Gastrocnemius medialis (tissue), 4 donors: ENCODE measurements at regions not wholly inside any gene's neighbourhood (a gene's known extent, or its start where the extent isn't known, plus 50 kb on each side); places are given as distances from the start of the nearest gene placed in this dataset.

Experiments used
- ATAC-seq, 2 donors: fragments of 150-250 bp; one replicate each; pipeline ENCODE4 v1.9.1; 2016
- DNase-seq, 2 donors: peaks; one replicate each; pipeline ENCODE4 v3.0.0-alpha.2; 2019
- H3K27ac ChIP-seq, 4 donors: fragments of 200-600 bp; sonication (generic); 1 replicate in 1 of 4; 2 replicates in 3 of 4; pipeline ENCODE4 v1.5.1; 2016 to 2018; ENCODE audit warnings: mild to moderate bottlenecking in 2 of 4, moderate library complexity in 1 of 4
- H3K27me3 ChIP-seq, 3 donors: fragments of 200-600 bp; sonication (generic) in 2 of 3; 1 replicate in 1 of 3; 2 replicates in 2 of 3; pipeline versions ENCODE4 v1.5.1 to v1.6.0; 2016 to 2019; ENCODE audit warnings: mild to moderate bottlenecking in 1 of 3, moderate library complexity in 1 of 3
- H3K36me3 ChIP-seq, 2 donors: fragments of 200-600 bp; sonication (generic) in 1 of 2; one replicate each; pipeline ENCODE4 v1.5.1; 2017 to 2018
- H3K4me1 ChIP-seq, 2 donors: fragments of 200-600 bp; sonication (generic) in 1 of 2; one replicate each; pipeline ENCODE4 v1.5.1; 2016 to 2017; ENCODE audit warnings: mild to moderate bottlenecking in 2 of 2
- H3K4me3 ChIP-seq, 4 donors: fragments of 200-600 bp; sonication (generic) in 3 of 4; 1 replicate in 1 of 4; 2 replicates in 3 of 4; pipeline ENCODE4 v1.5.1; 2016 to 2019; ENCODE audit warnings: mild to moderate bottlenecking in 2 of 4
- H3K9me3 ChIP-seq, 3 donors: fragments of 200-600 bp; sonication (generic) in 2 of 3; 1 replicate in 1 of 3; 2 replicates in 2 of 3; pipeline ENCODE4 v1.5.1; 2016 to 2019
- CTCF ChIP-seq, 5 experiments: fragments of 450-650 bp in 3 of 5; fragments of 200-600 bp in 2 of 5; sonication (generic) in 2 of 5; IDR thresholded peaks in 4 of 5; conservative IDR thresholded peaks in 1 of 5; 1 replicate in 4 of 5; 2 replicates in 1 of 5; pipeline ENCODE4 v1.5.1; 2016 to 2019; ENCODE audit warnings: antibody characterized with exemption in 5 of 5, mild to moderate bottlenecking in 3 of 5, moderate library complexity in 3 of 5
- POLR2A ChIP-seq, 2 donors: fragments of 450-650 bp; IDR thresholded peaks; one replicate each; pipeline ENCODE4 v1.6.1; 2017; ENCODE audit warnings: antibody characterized with exemption in 2 of 2, mild to moderate bottlenecking in 2 of 2, moderate library complexity in 2 of 2
- in situ Hi-C, 4 donors: fragments of 200-750 bp; cut with MboI; loops; one replicate each; pipeline versions ENCODE4 v1.15.0 to v1.8.0; 2017; ENCODE audit warnings: low sequenced_read_pairs in 4 of 4
- intact Hi-C: fragments of 100-400 bp; cut with DNase I; formaldehyde crosslinking; loops from one replicate; pipeline ENCODE4 v1.15.1; 2023; ENCODE audit warnings: low total_unique reads

GRCh38 chr14:81946834-81947798, 413.5 kb upstream of the SEL1L start:
- Histone ChIP-seq H3K27me3 (no peaks in the 10 kb centered on the region), H3K36me3 (no peaks in the 10 kb centered on the region), H3K4me3 (no peak overlapping the region), H3K4me1 (no peaks in the 10 kb centered on the region), H3K27ac (no peak overlapping the region), H3K9me3 (no peaks in the 10 kb centered on the region)
- TF ChIP-seq CTCF (IDR thresholded peaks at IDR 0.05 in 4 of 5, conservative IDR thresholded peaks at IDR 0.05 in 1 of 5) (no peak), POLR2A (IDR thresholded peaks at IDR 0.05) (no peak)
- ATAC-seq (no peak), DNase-seq (no peak)
- intact Hi-C loops, result no loop called here
- in situ Hi-C loops, result no loop called here

- no peaks in the 10 kb centered on the region for H3K4me1 ChIP-seq
- H3K4me3 ChIP-seq, result no peak overlapping the region
- intact Hi-C loops, result no loop called here
- TF ChIP-seq CTCF (IDR thresholded peaks at IDR 0.05 in 4 of 5, conservative IDR thresholded peaks at IDR 0.05 in 1 of 5), result no peak
- no peak for TF ChIP-seq POLR2A (IDR thresholded peaks at IDR 0.05)
- no peaks in the 10 kb centered on the region for H3K36me3 ChIP-seq
- no peak overlapping the region for H3K27ac ChIP-seq
- DNase-seq (no peak), ATAC-seq (no peak)
- H3K9me3 ChIP-seq, result no peaks in the 10 kb centered on the region
- H3K27me3 ChIP-seq, result no peaks in the 10 kb centered on the region
- in situ Hi-C loops, result no loop called here
Measured at GRCh38 chr14:81952917-81953316, 419.3 kb upstream of the SEL1L start.

GRCh38 chr14:81953419-81953818, 419.8 kb upstream of the SEL1L start:
- Histone ChIP-seq H3K36me3 (no peaks in the 10 kb centered on the region), H3K27ac (no peak overlapping the region), H3K4me3 (no peak overlapping the region), H3K4me1 (no peaks in the 10 kb centered on the region), H3K27me3 (no peaks in the 10 kb centered on the region), H3K9me3 (no peaks in the 10 kb centered on the region)
- TF ChIP-seq CTCF (IDR thresholded peaks at IDR 0.05 in 4 of 5, conservative IDR thresholded peaks at IDR 0.05 in 1 of 5), result no peak
- no peak for TF ChIP-seq POLR2A (IDR thresholded peaks at IDR 0.05)
- in situ Hi-C loops, result no loop called here
- ATAC-seq, result no peak
- no peak for DNase-seq
- intact Hi-C loops, result no loop called here

GRCh38 chr14:81955123-81955522, 421.5 kb upstream of the SEL1L start:
- Histone ChIP-seq H3K4me3 (no peak overlapping the region), H3K36me3 (no peaks in the 10 kb centered on the region), H3K4me1 (no peaks in the 10 kb centered on the region), H3K27me3 (no peaks in the 10 kb centered on the region), H3K9me3 (no peaks in the 10 kb centered on the region), H3K27ac (no peak overlapping the region)
- ATAC-seq (no peak), DNase-seq (no peak)
- TF ChIP-seq CTCF (IDR thresholded peaks at IDR 0.05 in 4 of 5, conservative IDR thresholded peaks at IDR 0.05 in 1 of 5), result no peak
- TF ChIP-seq POLR2A (IDR thresholded peaks at IDR 0.05), result no peak
- intact Hi-C loops, result no loop called here
- in situ Hi-C loops, result no loop called here
